ENCODE measurements at regions not wholly inside any gene's neighbourhood (a gene's known extent, or its start where the extent isn't known, plus 50 kb on each side); places are given as distances from the start of the nearest gene placed in this dataset.

GRCh38 chr9:90485028-90485427, 157.6 kb downstream of the DIRAS2 start:
- TF ChIP-seq CTCF (IDR thresholded peaks at IDR 0.05; ENCODE audit: poor library complexity, severe bottlenecking) (no peak), EP300 (conservative IDR thresholded peaks at IDR 0.05; ENCODE audit: poor library complexity, severe bottlenecking) (no peak), REST (IDR thresholded peaks at IDR 0.05; ENCODE audit: borderline replicate concordance) (no peak), POLR2AphosphoS5 (IDR thresholded peaks at IDR 0.05) (no peak), SMC3 (conservative IDR thresholded peaks at IDR 0.05; ENCODE audit: poor library complexity) (no peak), EZH2 (IDR thresholded peaks at IDR 0.05; ENCODE audit: borderline replicate concordance, insufficient read depth, low read length, poor library complexity, severe bottlenecking) (no peak)
